ENCODE measurements at regions not wholly inside any gene's neighbourhood (a gene's known extent, or its start where the extent isn't known, plus 50 kb on each side); places are given as distances from the start of the nearest gene placed in this dataset.
"Not testable (repeated sequence)": the region's sequence is repeated elsewhere in the genome, so short reads cannot be mapped to it uniquely, and the experiment has no call there.

DNA sequence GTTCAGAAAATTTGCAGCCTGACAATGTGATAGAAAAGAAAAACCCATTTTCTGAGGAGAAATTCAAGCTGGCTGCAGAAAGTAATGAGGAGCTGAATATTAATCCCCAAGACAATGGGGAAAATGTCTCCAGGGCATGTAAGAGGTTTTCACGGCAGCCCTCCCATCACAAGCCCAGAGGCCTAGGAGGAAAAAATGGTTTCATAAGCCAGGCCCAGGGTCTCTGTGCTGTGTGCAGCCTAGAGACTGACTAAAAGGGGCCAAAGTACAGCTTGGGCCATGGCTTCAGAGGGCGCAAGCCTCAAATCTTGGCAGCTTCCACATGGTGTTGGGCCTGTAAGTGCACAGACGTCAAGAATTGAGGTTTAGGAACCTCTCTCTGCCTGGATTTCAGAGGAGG lies 61.7 kb upstream of the DLG1 start:
- intact Hi-C loops (cut with micrococcal nuclease); POLR2A ChIA-PET: not testable (repeated sequence)
- 91% methylated on average over 3 of the region's 3 CpGs for WGBS (ENCODE audit: insufficient coverage)

DNA sequence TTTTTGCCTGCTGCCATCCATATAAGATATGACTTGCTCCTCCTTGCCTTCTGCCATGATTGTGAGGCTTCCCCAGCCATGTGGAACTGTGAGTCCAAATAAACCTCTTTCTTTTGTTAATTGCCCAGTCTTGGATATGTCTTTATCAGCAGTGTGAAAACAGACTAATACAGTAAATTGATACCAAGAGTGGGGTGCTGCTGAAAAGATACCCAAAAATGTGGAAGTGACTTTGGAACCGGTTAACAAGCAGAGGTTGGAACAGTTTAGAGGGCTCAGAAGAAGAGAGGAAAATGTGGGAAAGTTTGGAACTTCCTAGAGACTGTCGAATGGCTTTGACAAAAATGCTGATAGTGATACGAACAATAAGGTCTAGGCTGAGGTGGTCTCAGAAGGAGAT lies 61.1 kb upstream of the DLG1 start:
- H3K27me3 ChIP-seq (replicated peaks in 1 of 4; ENCODE audit: control extremely low read depth in 1 of 4, control insufficient read depth in 3 of 4, insufficient read depth in 4 of 4, low read length in 3 of 4); H3K79me2 ChIP-seq (ENCODE audit: control insufficient read depth, insufficient read depth, low read length); H3K4me1 ChIP-seq (ENCODE audit: control insufficient read depth in 2 of 2, insufficient read depth in 2 of 2, low read length in 2 of 2); H3K27ac ChIP-seq (ENCODE audit: low read length in 2 of 2); H3K9ac ChIP-seq (ENCODE audit: low read length); ATAC-seq (ENCODE audit: low read depth); H3K27ac Mint-ChIP-seq; CTCF ChIA-PET; intact Hi-C loops (cut with micrococcal nuclease); H4K20me1 ChIP-seq (ENCODE audit: control insufficient read depth, insufficient read depth, low read length, poor library complexity, severe bottlenecking); H3K4me3 Mint-ChIP-seq; H3K4me3 ChIP-seq (ENCODE audit: control extremely low read depth in 1 of 5, extremely low read depth in 1 of 5, insufficient read depth in 1 of 5, low read depth in 2 of 5, low read length in 4 of 5); H3K36me3 ChIP-seq (replicated peaks in 1 of 2; ENCODE audit: control extremely low read depth in 1 of 2, control insufficient read depth in 1 of 2, extremely low read depth in 1 of 2, insufficient read depth in 2 of 2, low read length in 1 of 2); H3K4me2 ChIP-seq (replicated peaks; ENCODE audit: low read depth, low read length, poor library complexity, severe bottlenecking); DNase-seq; POLR2A ChIA-PET; H3K4me1 Mint-ChIP-seq; H2AFZ ChIP-seq (ENCODE audit: insufficient read depth, low read depth, low read length, poor library complexity, severe bottlenecking): not testable (repeated sequence)
- 95% methylated on average over 3 of the region's 3 CpGs for WGBS (ENCODE audit: insufficient coverage)
- peaks cover 41% of the 10 kb centered on the region for H3K27me3 Mint-ChIP-seq
- H3K9me3 Mint-ChIP-seq (ENCODE audit: insufficient read depth), result peaks cover 15% of the 10 kb centered on the region
- H3K9me3 ChIP-seq (ENCODE audit: control extremely low read depth in 1 of 3, control insufficient read depth in 2 of 3, insufficient read depth in 1 of 3, low read length in 2 of 3), result peaks cover 0 to 11% (median 9%) of the 10 kb centered on the region in 3 donors

More for the DNA sequence above, 61.7 kb upstream of the DLG1 start:
- peaks cover 40% of the 10 kb centered on the region for H3K27me3 Mint-ChIP-seq
- H2AFZ ChIP-seq (ENCODE audit: insufficient read depth, low read depth, low read length, poor library complexity, severe bottlenecking); H3K27ac ChIP-seq (ENCODE audit: low read length in 2 of 2); H3K36me3 ChIP-seq (replicated peaks in 1 of 2; ENCODE audit: control extremely low read depth in 1 of 2, control insufficient read depth in 1 of 2, extremely low read depth in 1 of 2, insufficient read depth in 2 of 2, low read length in 1 of 2); H3K9ac ChIP-seq (ENCODE audit: low read length); H4K20me1 ChIP-seq (ENCODE audit: control insufficient read depth, insufficient read depth, low read length, poor library complexity, severe bottlenecking); CTCF ChIA-PET; ATAC-seq (ENCODE audit: low read depth); H3K4me1 Mint-ChIP-seq; DNase-seq; H3K79me2 ChIP-seq (ENCODE audit: control insufficient read depth, insufficient read depth, low read length); H3K4me2 ChIP-seq (replicated peaks; ENCODE audit: low read depth, low read length, poor library complexity, severe bottlenecking); H3K4me1 ChIP-seq (ENCODE audit: control insufficient read depth in 2 of 2, insufficient read depth in 2 of 2, low read length in 2 of 2); H3K4me3 ChIP-seq (ENCODE audit: control extremely low read depth in 1 of 5, extremely low read depth in 1 of 5, insufficient read depth in 1 of 5, low read depth in 2 of 5, low read length in 4 of 5); H3K4me3 Mint-ChIP-seq; H3K27me3 ChIP-seq (replicated peaks in 1 of 4; ENCODE audit: control extremely low read depth in 1 of 4, control insufficient read depth in 3 of 4, insufficient read depth in 4 of 4, low read length in 3 of 4); H3K27ac Mint-ChIP-seq: not testable (repeated sequence)
- peaks cover 0 to 11% (median 9%) of the 10 kb centered on the region in 3 donors for H3K9me3 ChIP-seq (ENCODE audit: control extremely low read depth in 1 of 3, control insufficient read depth in 2 of 3, insufficient read depth in 1 of 3, low read length in 2 of 3)
- H3K9me3 Mint-ChIP-seq (ENCODE audit: insufficient read depth), result peaks cover 15% of the 10 kb centered on the region

DNA sequence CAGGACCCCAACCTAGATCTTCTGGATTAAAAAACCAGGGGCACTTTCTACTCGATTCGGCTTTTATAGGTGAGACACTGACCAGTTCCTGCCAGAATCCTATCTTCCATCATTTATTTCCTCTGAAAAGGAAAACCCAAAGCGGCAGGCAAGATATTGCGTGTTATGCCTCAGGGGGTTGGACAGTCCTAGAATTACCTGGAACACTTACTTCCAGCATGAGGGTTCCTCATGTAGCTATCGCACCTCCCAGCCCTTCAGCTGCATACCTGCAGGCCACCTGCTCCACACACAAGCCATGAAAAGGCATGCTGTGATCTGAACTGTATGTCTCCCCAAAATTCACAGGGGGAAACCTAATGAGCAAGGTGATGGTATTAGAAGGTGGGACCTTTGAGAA lies 58.3 kb upstream of the DLG1 start:
- Histone ChIP-seq H3K4me2 (replicated peaks; ENCODE audit: low read depth, low read length, poor library complexity, severe bottlenecking) (no peak overlapping the region), H3K27me3 (replicated peaks in 1 of 4; ENCODE audit: control extremely low read depth in 1 of 4, control insufficient read depth in 3 of 4, insufficient read depth in 4 of 4, low read length in 3 of 4) (peaks cover 0 to 9% (median 0%) of the 10 kb centered on the region in 4 experiments), H3K27ac (ENCODE audit: low read length in 2 of 2) (no peak overlapping the region), H4K20me1 (ENCODE audit: control insufficient read depth, insufficient read depth, low read length, poor library complexity, severe bottlenecking) (no peaks in the 10 kb centered on the region), H2AFZ (ENCODE audit: insufficient read depth, low read depth, low read length, poor library complexity, severe bottlenecking) (no peak overlapping the region), H3K9me3 (ENCODE audit: control extremely low read depth in 1 of 3, control insufficient read depth in 2 of 3, insufficient read depth in 1 of 3, low read length in 2 of 3) (peaks cover 0 to 11% (median 9%) of the 10 kb centered on the region in 3 donors), H3K9ac (ENCODE audit: low read length) (no peak overlapping the region), H3K36me3 (replicated peaks in 1 of 2; ENCODE audit: control extremely low read depth in 1 of 2, control insufficient read depth in 1 of 2, extremely low read depth in 1 of 2, insufficient read depth in 2 of 2, low read length in 1 of 2) (no peaks in the 10 kb centered on the region), H3K4me1 (ENCODE audit: control insufficient read depth in 2 of 2, insufficient read depth in 2 of 2, low read length in 2 of 2) (no peaks in the 10 kb centered on the region), H3K79me2 (ENCODE audit: control insufficient read depth, insufficient read depth, low read length) (no peaks in the 10 kb centered on the region), H3K4me3 (ENCODE audit: control extremely low read depth in 1 of 5, extremely low read depth in 1 of 5, insufficient read depth in 1 of 5, low read depth in 2 of 5, low read length in 4 of 5) (no peak overlapping the region)
- CTCF ChIA-PET, result no interaction called here
- 100% methylated on average over 2 of the region's 5 CpGs for WGBS (ENCODE audit: insufficient coverage)
- intact Hi-C loops (cut with micrococcal nuclease), result no loop called here
- TF ChIP-seq, protein P1, sequence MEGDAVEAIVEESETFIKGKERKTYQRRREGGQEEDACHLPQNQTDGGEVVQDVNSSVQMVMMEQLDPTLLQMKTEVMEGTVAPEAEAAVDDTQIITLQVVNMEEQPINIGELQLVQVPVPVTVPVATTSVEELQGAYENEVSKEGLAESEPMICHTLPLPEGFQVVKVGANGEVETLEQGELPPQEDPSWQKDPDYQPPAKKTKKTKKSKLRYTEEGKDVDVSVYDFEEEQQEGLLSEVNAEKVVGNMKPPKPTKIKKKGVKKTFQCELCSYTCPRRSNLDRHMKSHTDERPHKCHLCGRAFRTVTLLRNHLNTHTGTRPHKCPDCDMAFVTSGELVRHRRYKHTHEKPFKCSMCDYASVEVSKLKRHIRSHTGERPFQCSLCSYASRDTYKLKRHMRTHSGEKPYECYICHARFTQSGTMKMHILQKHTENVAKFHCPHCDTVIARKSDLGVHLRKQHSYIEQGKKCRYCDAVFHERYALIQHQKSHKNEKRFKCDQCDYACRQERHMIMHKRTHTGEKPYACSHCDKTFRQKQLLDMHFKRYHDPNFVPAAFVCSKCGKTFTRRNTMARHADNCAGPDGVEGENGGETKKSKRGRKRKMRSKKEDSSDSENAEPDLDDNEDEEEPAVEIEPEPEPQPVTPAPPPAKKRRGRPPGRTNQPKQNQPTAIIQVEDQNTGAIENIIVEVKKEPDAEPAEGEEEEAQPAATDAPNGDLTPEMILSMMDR (IDR thresholded peaks at IDR 0.05), result no peak
- no peak for TF ChIP-seq EZH2 (IDR thresholded peaks at IDR 0.05; ENCODE audit: borderline replicate concordance, insufficient read depth, low read depth, low read length, poor library complexity, severe bottlenecking)
- peaks cover 47% of the 10 kb centered on the region for H3K27me3 Mint-ChIP-seq
- peaks cover 3% of the 10 kb centered on the region for H3K4me1 Mint-ChIP-seq
- no peak overlapping the region for H3K4me3 Mint-ChIP-seq
- POLR2A ChIA-PET, result no interaction called here
- no peak for DNase-seq
- ATAC-seq (ENCODE audit: low read depth), result no peak
- H3K27ac Mint-ChIP-seq, result no peak overlapping the region
- peaks cover 15% of the 10 kb centered on the region for H3K9me3 Mint-ChIP-seq (ENCODE audit: insufficient read depth)

Measured in B cell (primary cell).